ENCODE measurements at regions not wholly inside any gene's neighbourhood (a gene's known extent, or its start where the extent isn't known, plus 50 kb on each side); places are given as distances from the start of the nearest gene placed in this dataset.
"Not testable (repeated sequence)": the region's sequence is repeated elsewhere in the genome, so short reads cannot be mapped to it uniquely, and the experiment has no call there.

- TF ChIP-seq CTCF (IDR thresholded peaks at IDR 0.05; ENCODE audit: insufficient read depth, missing control alignments) = no peak
- FAIRE-seq (no peak), DNase-seq (ENCODE audit: insufficient read length, low spot score) (no peak)
These were observed 76.4 kb downstream of the PHAX start for GRCh38 chr5:126677121-126677520.

- no peak for FAIRE-seq
- peak; percentile 51 for DNase-seq (ENCODE audit: insufficient read length, low spot score)
- no peak for TF ChIP-seq CTCF (IDR thresholded peaks at IDR 0.05; ENCODE audit: insufficient read depth, missing control alignments)
These were observed 79.6 kb downstream of the PHAX start for GRCh38 chr5:126680191-126680817.

GRCh38 chr5:126681314-126681713 lies 80.6 kb downstream of the PHAX start:
- FAIRE-seq = not testable (repeated sequence)

GRCh38 chr5:126681970-126682369 lies 81.2 kb downstream of the PHAX start:
- TF ChIP-seq CTCF (IDR thresholded peaks at IDR 0.05; ENCODE audit: insufficient read depth, missing control alignments) = no peak
- no peak for FAIRE-seq
- DNase-seq (ENCODE audit: insufficient read length, low spot score) = no peak

More at GRCh38 chr5:126681314-126681713, 80.6 kb downstream of the PHAX start:
- not testable (repeated sequence) for DNase-seq (ENCODE audit: insufficient read length, low spot score)

- TF ChIP-seq CTCF (IDR thresholded peaks at IDR 0.05; ENCODE audit: insufficient read depth, missing control alignments) = no peak
- no peak for FAIRE-seq
- no peak for DNase-seq (ENCODE audit: insufficient read length, low spot score)
These were observed 82.1 kb downstream of the PHAX start for GRCh38 chr5:126682856-126683255.

- no peak for FAIRE-seq
- DNase-seq (ENCODE audit: insufficient read length, low spot score) = no peak
- TF ChIP-seq CTCF (IDR thresholded peaks at IDR 0.05; ENCODE audit: insufficient read depth, missing control alignments) = no peak
These were observed 83.2 kb downstream of the PHAX start for GRCh38 chr5:126683912-126684311.

GRCh38 chr5:126684656-126685442 lies 84.1 kb downstream of the PHAX start:
- DNase-seq (ENCODE audit: insufficient read length, low spot score); FAIRE-seq: not testable (repeated sequence)

GRCh38 chr5:126686451-126687126 lies 85.8 kb downstream of the PHAX start:
- TF ChIP-seq CTCF (IDR thresholded peaks at IDR 0.05; ENCODE audit: insufficient read depth, missing control alignments) = no peak
- no peak for FAIRE-seq
- DNase-seq (ENCODE audit: insufficient read length, low spot score) = no peak
